ENCODE measurements at regions not wholly inside any gene's neighbourhood (a gene's known extent, or its start where the extent isn't known, plus 50 kb on each side); places are given as distances from the start of the nearest gene placed in this dataset.

GRCh38 chr4:63349674-63350025 lies 1059.6 kb downstream of the TECRL start:
- TF ChIP-seq, protein P1, sequence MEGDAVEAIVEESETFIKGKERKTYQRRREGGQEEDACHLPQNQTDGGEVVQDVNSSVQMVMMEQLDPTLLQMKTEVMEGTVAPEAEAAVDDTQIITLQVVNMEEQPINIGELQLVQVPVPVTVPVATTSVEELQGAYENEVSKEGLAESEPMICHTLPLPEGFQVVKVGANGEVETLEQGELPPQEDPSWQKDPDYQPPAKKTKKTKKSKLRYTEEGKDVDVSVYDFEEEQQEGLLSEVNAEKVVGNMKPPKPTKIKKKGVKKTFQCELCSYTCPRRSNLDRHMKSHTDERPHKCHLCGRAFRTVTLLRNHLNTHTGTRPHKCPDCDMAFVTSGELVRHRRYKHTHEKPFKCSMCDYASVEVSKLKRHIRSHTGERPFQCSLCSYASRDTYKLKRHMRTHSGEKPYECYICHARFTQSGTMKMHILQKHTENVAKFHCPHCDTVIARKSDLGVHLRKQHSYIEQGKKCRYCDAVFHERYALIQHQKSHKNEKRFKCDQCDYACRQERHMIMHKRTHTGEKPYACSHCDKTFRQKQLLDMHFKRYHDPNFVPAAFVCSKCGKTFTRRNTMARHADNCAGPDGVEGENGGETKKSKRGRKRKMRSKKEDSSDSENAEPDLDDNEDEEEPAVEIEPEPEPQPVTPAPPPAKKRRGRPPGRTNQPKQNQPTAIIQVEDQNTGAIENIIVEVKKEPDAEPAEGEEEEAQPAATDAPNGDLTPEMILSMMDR (optimal IDR thresholded peaks at IDR 0.05 in 1 of 3, IDR thresholded peaks at IDR 0.05 in 1 of 3, conservative IDR thresholded peaks at IDR 0.05 in 1 of 3; ENCODE audit: extremely low read depth in 1 of 3, insufficient read depth in 2 of 3, low read length in 3 of 3): no peak
- TF ChIP-seq EZH2 (IDR thresholded peaks at IDR 0.05; ENCODE audit: low read length): no peak

All from keratinocyte (primary cell).